ENCODE measurements at regions not wholly inside any gene's neighbourhood (a gene's known extent, or its start where the extent isn't known, plus 50 kb on each side); places are given as distances from the start of the nearest gene placed in this dataset.

DNA sequence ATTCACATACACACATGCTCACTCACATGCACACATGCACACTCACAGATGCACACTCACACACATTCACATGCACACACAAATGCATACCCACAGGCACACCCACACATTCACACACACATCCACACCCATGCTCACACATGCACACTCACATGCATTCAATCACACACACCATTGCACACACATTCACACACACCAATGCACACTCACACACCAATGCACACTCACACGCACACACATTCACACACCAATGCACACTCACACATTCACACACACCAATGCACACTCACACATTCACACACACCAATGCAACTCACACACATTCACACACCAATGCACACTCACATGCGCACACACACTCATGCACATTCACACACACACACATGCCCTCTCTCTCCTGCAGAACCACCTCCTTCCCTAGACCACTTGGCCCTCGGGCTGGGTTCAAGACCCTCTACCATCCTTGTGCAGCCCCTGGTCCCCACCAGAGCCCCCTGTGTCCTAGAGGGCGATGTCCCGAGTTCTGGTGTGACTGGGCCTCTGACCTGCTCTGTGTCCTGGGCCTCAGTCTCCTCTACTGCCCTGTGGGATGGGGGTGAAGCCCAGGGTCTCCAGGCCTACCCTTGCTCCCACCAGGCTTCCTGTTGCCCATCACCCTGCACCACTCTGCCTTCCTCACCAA is 139.0 kb downstream of the OLFM1 start:
- no peak for DNase-seq (ENCODE audit: low spot score)
- in situ Hi-C loops (cut with MboI; ENCODE audit: low sequenced_read_pairs, unreplicated experiment): no loop called here
- TF ChIP-seq, protein P1, sequence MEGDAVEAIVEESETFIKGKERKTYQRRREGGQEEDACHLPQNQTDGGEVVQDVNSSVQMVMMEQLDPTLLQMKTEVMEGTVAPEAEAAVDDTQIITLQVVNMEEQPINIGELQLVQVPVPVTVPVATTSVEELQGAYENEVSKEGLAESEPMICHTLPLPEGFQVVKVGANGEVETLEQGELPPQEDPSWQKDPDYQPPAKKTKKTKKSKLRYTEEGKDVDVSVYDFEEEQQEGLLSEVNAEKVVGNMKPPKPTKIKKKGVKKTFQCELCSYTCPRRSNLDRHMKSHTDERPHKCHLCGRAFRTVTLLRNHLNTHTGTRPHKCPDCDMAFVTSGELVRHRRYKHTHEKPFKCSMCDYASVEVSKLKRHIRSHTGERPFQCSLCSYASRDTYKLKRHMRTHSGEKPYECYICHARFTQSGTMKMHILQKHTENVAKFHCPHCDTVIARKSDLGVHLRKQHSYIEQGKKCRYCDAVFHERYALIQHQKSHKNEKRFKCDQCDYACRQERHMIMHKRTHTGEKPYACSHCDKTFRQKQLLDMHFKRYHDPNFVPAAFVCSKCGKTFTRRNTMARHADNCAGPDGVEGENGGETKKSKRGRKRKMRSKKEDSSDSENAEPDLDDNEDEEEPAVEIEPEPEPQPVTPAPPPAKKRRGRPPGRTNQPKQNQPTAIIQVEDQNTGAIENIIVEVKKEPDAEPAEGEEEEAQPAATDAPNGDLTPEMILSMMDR (IDR thresholded peaks at IDR 0.05; ENCODE audit: borderline replicate concordance, control extremely low read depth, extremely low read depth, insufficient read depth, missing control alignments): no peak

DNA sequence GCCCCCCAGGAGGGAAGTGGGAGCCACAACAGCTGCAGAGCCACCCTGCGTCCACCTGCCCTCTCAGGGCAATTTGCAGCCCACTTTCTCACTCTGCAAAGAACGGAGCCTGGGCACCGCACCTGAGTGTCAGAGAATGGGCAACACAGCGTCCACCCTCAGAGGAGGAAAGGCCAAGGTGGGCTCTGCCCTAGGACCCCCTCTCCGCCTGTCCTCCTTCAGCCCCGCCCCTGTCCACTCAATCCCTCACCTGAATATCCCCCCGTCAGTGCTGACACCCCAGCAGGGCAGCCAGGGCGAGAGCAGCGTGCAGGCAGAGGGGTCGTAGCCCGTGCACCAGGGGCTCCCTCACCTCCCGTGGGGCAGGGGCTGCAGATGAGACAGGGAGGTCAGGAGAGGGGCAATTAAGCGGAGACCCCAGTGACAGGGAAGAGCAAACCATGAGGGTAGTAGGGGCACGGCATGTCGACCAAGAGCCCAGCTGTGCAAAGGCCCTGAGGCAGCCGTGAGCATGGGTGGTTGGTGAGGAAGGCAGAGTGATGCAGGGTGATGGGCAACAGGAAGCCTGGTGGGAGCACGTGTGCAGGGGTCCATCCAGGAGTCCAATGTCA is 140.3 kb downstream of the OLFM1 start:
- in situ Hi-C loops (cut with MboI; ENCODE audit: low sequenced_read_pairs, unreplicated experiment): no loop called here
- TF ChIP-seq, protein P1 (IDR thresholded peaks at IDR 0.05; ENCODE audit: borderline replicate concordance, control extremely low read depth, extremely low read depth, insufficient read depth, missing control alignments): no peak
- DNase-seq (ENCODE audit: low spot score): no peak

DNA sequence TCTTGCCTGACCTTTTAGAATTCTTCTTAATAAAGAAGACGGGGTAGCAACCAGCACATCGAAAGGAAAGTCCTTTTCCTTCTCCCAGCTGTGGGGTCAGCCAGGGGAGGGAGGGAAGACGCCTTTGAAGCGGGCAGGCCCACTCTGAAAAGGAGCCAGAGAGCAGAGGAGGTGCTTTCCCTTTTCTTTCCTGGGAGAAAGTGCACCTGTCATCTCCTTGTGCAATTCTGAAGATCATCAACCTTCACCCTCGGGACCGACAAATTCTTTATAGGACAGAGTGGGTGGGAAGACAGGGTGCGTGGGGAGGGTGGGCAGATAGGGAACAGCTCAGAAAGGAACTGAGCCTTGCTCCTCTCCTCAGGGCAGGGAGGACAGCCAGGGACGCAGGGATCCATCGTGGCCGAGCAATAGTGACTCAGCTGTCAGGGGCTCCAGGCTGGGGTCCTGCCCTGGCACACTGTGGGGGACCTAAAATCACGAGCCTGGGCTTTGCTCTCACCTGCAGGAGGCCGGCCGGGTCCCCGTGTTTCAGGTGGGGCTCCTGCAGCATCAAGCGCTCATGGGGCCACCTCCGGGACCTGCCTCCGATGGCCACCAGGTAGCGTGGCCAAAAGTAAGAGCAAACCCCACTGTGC is 141.0 kb downstream of the OLFM1 start:
- TF ChIP-seq, protein P1 (IDR thresholded peaks at IDR 0.05; ENCODE audit: borderline replicate concordance, control extremely low read depth, extremely low read depth, insufficient read depth, missing control alignments): no peak
- no peak for DNase-seq (ENCODE audit: low spot score)
- in situ Hi-C loops (cut with MboI; ENCODE audit: low sequenced_read_pairs, unreplicated experiment): no loop called here

DNA sequence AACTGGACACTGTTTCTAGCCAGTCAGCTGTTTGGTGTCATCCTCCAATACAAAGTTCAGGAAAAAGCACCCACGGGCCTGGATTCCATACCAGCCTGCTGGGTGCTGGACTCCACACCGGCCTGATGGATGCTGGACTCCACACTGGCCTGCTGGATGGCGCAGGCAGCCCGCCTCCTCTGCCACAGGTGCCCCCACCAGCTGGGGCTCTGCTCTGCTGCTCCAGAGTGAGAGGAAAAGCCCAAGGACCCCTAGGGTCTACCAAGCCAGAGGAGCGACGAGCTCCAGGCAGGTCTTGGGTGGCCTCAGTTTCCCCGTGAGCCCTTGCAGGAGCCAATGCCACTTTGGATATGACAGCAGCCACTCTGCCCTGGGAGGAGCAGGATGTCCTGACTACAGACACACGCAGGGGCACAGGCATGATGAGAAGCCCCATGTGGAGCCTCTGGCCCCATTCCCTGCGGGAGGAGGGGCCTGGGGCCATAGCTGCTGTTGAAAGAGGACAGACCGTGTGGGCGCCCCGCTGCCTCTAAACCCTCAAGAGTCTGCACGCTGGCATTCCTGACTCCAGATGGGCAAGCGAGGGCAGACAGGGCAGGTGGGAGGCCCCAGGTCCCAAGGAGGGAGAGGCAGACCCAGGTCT is 141.6 kb downstream of the OLFM1 start:
- in situ Hi-C loops (cut with MboI; ENCODE audit: low sequenced_read_pairs, unreplicated experiment): no loop called here
- no peak for DNase-seq (ENCODE audit: low spot score)
- TF ChIP-seq, protein P1 (IDR thresholded peaks at IDR 0.05; ENCODE audit: borderline replicate concordance, control extremely low read depth, extremely low read depth, insufficient read depth, missing control alignments): no peak

DNA sequence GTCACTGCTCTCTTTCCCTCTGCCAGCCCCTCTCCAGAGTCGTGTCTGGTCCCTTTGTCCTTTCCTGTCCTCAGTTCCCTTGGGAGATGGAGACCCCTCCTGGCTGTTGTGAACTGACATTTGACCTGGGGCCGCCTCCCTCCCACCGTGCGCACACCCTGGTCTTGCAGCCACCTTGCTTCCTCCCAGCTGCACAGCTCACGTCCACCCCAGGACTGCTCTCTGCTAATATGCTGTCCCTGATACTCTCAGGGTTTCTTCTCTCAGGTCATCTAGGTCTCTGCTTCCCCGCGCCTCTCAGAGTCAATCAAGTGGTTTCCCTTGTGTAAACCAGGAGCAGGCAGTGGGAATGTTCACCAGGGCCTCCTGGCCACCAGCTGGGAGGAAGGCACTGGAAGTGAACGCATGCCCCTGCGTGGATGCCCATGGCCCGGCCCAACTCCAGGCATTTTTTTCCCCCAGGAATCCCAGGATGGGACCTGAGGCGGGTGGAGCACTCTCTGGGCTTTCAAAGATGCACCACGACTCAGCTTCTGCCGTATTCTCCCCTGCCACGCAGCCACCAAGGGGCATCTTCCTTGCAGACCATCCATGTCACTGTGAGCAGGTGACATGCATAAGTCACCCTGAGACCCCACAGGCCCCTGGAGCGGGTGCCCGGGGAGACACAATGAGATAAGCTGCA is 142.4 kb downstream of the OLFM1 start:
- DNase-seq (ENCODE audit: low spot score): no peak
- TF ChIP-seq, protein P1 (IDR thresholded peaks at IDR 0.05; ENCODE audit: borderline replicate concordance, control extremely low read depth, extremely low read depth, insufficient read depth, missing control alignments): no peak
- in situ Hi-C loops (cut with MboI; ENCODE audit: low sequenced_read_pairs, unreplicated experiment): no loop called here

DNA sequence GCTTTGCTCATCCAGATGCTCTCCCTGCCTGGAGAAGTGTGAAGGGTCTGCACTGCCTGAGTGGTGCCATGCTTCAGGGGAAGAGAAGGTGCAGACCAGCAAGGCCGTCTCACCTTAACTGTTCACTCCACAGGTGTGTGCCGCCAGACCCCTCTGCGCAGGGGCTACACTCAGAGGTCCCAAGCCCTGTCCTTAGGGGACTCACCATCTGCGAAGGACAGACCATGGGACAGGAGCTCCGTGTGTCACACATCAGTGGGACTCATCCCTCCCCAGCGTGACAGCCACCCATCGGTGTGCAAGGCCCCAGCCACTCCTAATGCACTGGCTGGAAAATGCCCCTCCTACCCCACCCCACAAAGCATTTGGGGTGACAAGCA is 142.9 kb downstream of the OLFM1 start:
- no peak for DNase-seq (ENCODE audit: low spot score)
- TF ChIP-seq, protein P1 (IDR thresholded peaks at IDR 0.05; ENCODE audit: borderline replicate concordance, control extremely low read depth, extremely low read depth, insufficient read depth, missing control alignments): no peak
- in situ Hi-C loops (cut with MboI; ENCODE audit: low sequenced_read_pairs, unreplicated experiment): no loop called here

Data from GM13976 (cell line).